Adrenal gland (tissue), 5 donors: ENCODE measurements at regions not wholly inside any gene's neighbourhood (a gene's known extent, or its start where the extent isn't known, plus 50 kb on each side); places are given as distances from the start of the nearest gene placed in this dataset.

Experiments used
- CTCF ChIP-seq, 6 experiments: fragments of 450-650 bp in 4 of 6; fragments of 200-600 bp in 2 of 6; sonication (generic) in 1 of 6; IDR thresholded peaks; 1 replicate in 5 of 6; 2 replicates in 1 of 6; pipeline versions ENCODE4 v1.5.1 to v1.8.0; 2016 to 2021; ENCODE audit warnings: antibody characterized with exemption in 6 of 6, mild to moderate bottlenecking in 2 of 6, moderate library complexity in 1 of 6
- POLR2A ChIP-seq, 2 donors: fragments of 450-650 bp; IDR thresholded peaks; one replicate each; pipeline ENCODE4 v1.6.1; 2017; ENCODE audit warnings: antibody characterized with exemption in 2 of 2, mild to moderate bottlenecking in 2 of 2, moderate library complexity in 1 of 2
- donor health status: DM: no; HTN: no; CAD: no.

- no peak for TF ChIP-seq CTCF (IDR thresholded peaks at IDR 0.05)
- TF ChIP-seq POLR2A (IDR thresholded peaks at IDR 0.05): no peak
These were observed 288.8 kb upstream of the HS6ST1 start for GRCh38 chr2:128607440-128607839.
